GM12892 (cell line): ENCODE measurements at regions not wholly inside any gene's neighbourhood (a gene's known extent, or its start where the extent isn't known, plus 50 kb on each side); places are given as distances from the start of the nearest gene placed in this dataset.

Source experiments
- POLR2A ChIP-seq: IDR thresholded peaks from 2 replicates; pipeline ENCODE4 v1.6.1; 2011; ENCODE audit warnings: low read depth, low read length, control low read depth
- POLR2AphosphoS5 ChIP-seq: IDR thresholded peaks from 2 replicates; pipeline ENCODE4 v1.6.1; 2011; ENCODE audit warnings: low read depth, low read length, control low read depth
- TAF1 ChIP-seq: IDR thresholded peaks from 2 replicates; pipeline ENCODE4 v1.6.1; 2011; ENCODE audit warnings: low read depth, mild to moderate bottlenecking, control low read depth, low read length, borderline replicate concordance

DNA sequence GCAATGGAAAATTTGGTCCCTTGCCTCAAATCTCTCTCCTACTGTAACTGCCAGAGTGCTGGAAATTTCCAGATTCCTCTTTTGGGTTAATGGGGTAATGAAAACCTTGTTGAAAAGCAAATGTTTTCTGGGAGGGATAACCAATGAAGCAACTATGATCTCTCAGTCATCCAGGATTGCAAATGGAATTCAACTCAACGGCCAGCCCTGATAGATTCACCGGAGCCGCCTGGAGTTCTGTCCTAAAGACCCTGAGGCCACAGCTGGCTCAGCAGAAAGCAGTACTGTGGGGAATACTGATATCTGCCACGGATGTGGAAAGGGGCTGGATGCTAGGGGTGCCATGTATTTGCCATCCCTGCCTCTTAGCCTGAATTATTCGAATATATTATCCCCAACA lies 167.8 kb downstream of the NRP2 start:
- TF ChIP-seq TAF1 (no peak), POLR2AphosphoS5 (no peak), POLR2A (no peak)
